GM23338 (cell line): ENCODE measurements at regions not wholly inside any gene's neighbourhood (a gene's known extent, or its start where the extent isn't known, plus 50 kb on each side); places are given as distances from the start of the nearest gene placed in this dataset.

Experiments
- EZH2phosphoT487 ChIP-seq: fragments of 200-600 bp; sonication (generic); IDR thresholded peaks from one replicate; pipeline ENCODE4 v1.8.1; 2018; ENCODE audit warnings: antibody characterized with exemption; ENCODE audit not compliant: unreplicated experiment
- TF ChIP-seq, protein P1 (sequence below), 2 experiments: fragments of 200-600 bp in 1 of 2; sonication (generic) in 1 of 2; conservative IDR thresholded peaks; 2 replicates each; pipeline versions ENCODE4 v1.5.1 to v1.6.1; 2016 to 2017; ENCODE audit warnings: antibody characterized with exemption in 2 of 2, low read depth in 2 of 2, mild to moderate bottlenecking in 2 of 2, moderate library complexity in 1 of 2

DNA sequence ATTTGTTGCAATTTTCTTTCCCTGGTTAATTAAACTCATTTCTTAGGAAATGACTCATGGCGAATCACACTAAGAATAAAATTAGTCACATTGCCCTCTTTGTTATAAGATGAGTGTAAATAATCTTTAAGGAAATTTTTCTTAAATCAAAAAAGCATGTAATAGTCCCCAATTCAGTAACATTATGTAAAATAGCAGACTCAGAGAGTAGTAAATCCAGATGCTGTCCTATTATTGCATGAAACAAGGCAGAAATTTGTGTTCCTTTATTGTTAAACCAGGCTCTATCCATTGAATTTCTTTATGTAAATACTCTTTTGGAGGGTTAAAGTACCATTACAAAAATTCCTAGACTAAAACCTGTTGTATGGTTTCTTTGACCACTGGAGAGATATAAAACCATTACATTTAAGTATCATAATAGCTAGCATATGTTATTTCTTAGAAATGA lies 154.5 kb upstream of the C1orf87 start:
- TF ChIP-seq, protein P1, sequence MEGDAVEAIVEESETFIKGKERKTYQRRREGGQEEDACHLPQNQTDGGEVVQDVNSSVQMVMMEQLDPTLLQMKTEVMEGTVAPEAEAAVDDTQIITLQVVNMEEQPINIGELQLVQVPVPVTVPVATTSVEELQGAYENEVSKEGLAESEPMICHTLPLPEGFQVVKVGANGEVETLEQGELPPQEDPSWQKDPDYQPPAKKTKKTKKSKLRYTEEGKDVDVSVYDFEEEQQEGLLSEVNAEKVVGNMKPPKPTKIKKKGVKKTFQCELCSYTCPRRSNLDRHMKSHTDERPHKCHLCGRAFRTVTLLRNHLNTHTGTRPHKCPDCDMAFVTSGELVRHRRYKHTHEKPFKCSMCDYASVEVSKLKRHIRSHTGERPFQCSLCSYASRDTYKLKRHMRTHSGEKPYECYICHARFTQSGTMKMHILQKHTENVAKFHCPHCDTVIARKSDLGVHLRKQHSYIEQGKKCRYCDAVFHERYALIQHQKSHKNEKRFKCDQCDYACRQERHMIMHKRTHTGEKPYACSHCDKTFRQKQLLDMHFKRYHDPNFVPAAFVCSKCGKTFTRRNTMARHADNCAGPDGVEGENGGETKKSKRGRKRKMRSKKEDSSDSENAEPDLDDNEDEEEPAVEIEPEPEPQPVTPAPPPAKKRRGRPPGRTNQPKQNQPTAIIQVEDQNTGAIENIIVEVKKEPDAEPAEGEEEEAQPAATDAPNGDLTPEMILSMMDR (conservative IDR thresholded peaks at IDR 0.05; ENCODE audit: low read depth in 2 of 2): no peak
- no peak for TF ChIP-seq EZH2phosphoT487
